ENCODE measurements at regions not wholly inside any gene's neighbourhood (a gene's known extent, or its start where the extent isn't known, plus 50 kb on each side); places are given as distances from the start of the nearest gene placed in this dataset.

- DNase-seq (ENCODE audit: low read depth) = no peak
Measured at GRCh38 chr6:98547634-98548033, 286.7 kb upstream of the POU3F2 start.

GRCh38 chr6:98548301-98548700 lies 286.1 kb upstream of the POU3F2 start:
- DNase-seq (ENCODE audit: low read depth) = no peak

- DNase-seq (ENCODE audit: low read depth) = no peak
Measured at GRCh38 chr6:98560418-98560817, 274.0 kb upstream of the POU3F2 start.

- no peak for DNase-seq (ENCODE audit: low read depth)
Measured at GRCh38 chr6:98560841-98561240, 273.5 kb upstream of the POU3F2 start.

GRCh38 chr6:98566126-98566525 lies 268.2 kb upstream of the POU3F2 start:
- DNase-seq (ENCODE audit: low read depth) = no peak

- DNase-seq (ENCODE audit: low read depth) = no peak
Measured at GRCh38 chr6:98572579-98572978, 261.8 kb upstream of the POU3F2 start.

GRCh38 chr6:98574984-98575383 lies 259.4 kb upstream of the POU3F2 start:
- DNase-seq (ENCODE audit: low read depth) = no peak

- DNase-seq (ENCODE audit: low read depth) = peak; percentile 18
Measured at GRCh38 chr6:98576791-98577190, 257.6 kb upstream of the POU3F2 start.

GRCh38 chr6:98578016-98578415 lies 256.4 kb upstream of the POU3F2 start:
- no peak for DNase-seq (ENCODE audit: low read depth)

- peak; percentile 38 for DNase-seq (ENCODE audit: low read depth)
Measured at GRCh38 chr6:98579079-98579478, 255.3 kb upstream of the POU3F2 start.

- peak; percentile 30 for DNase-seq (ENCODE audit: low read depth)
Measured at GRCh38 chr6:98579941-98580340, 254.4 kb upstream of the POU3F2 start.

- peak; percentile 7 for DNase-seq (ENCODE audit: low read depth)
Measured at GRCh38 chr6:98581705-98582104, 252.7 kb upstream of the POU3F2 start.

- no peak for DNase-seq (ENCODE audit: low read depth)
Measured at GRCh38 chr6:98583506-98583905, 250.9 kb upstream of the POU3F2 start.

- no peak for DNase-seq (ENCODE audit: low read depth)
Measured at GRCh38 chr6:98586163-98586562, 248.2 kb upstream of the POU3F2 start.

GRCh38 chr6:98587555-98587954 lies 246.8 kb upstream of the POU3F2 start:
- DNase-seq (ENCODE audit: low read depth) = no peak

GRCh38 chr6:98589536-98589935 lies 244.8 kb upstream of the POU3F2 start:
- DNase-seq (ENCODE audit: low read depth) = no peak

GRCh38 chr6:98590136-98590681 lies 244.2 kb upstream of the POU3F2 start:
- DNase-seq (ENCODE audit: low read depth) = no peak

GRCh38 chr6:98590997-98591396 lies 243.4 kb upstream of the POU3F2 start:
- no peak for DNase-seq (ENCODE audit: low read depth)

GRCh38 chr6:98593676-98594075 lies 240.7 kb upstream of the POU3F2 start:
- DNase-seq (ENCODE audit: low read depth) = no peak

- DNase-seq (ENCODE audit: low read depth) = no peak
Measured at GRCh38 chr6:98601716-98602115, 232.7 kb upstream of the POU3F2 start.

- DNase-seq (ENCODE audit: low read depth) = no peak
Measured at GRCh38 chr6:98605705-98606104, 228.7 kb upstream of the POU3F2 start.

- no peak for DNase-seq (ENCODE audit: low read depth)
Measured at GRCh38 chr6:98627129-98627775, 207.1 kb upstream of the POU3F2 start.

- no peak for DNase-seq (ENCODE audit: low read depth)
Measured at GRCh38 chr6:98633886-98634285, 200.5 kb upstream of the POU3F2 start.

- no peak for DNase-seq (ENCODE audit: low read depth)
Measured at GRCh38 chr6:98634569-98634968, 199.8 kb upstream of the POU3F2 start.
